NCI-H2196 (cell line): ENCODE measurements at regions not wholly inside any gene's neighbourhood (a gene's known extent, or its start where the extent isn't known, plus 50 kb on each side); places are given as distances from the start of the nearest gene placed in this dataset.

Source experiments
- DNase-seq: peaks from one replicate; lab custom pipeline; 2025; ENCODE audit not compliant: unreplicated experiment; lab: John Stamatoyannopoulos, UW

GRCh38 chr12:45666816-45667215, 62.7 kb upstream of the ARID2 start:
- no peak for DNase-seq

- DNase-seq, result no peak
Observed at GRCh38 chr12:45667761-45668160, 61.7 kb upstream of the ARID2 start.

- DNase-seq, result no peak
Observed at GRCh38 chr12:45668641-45669040, 60.9 kb upstream of the ARID2 start.

GRCh38 chr12:45669093-45669492, 60.4 kb upstream of the ARID2 start:
- no peak for DNase-seq

- DNase-seq, result no peak
Observed at GRCh38 chr12:45669792-45670191, 59.7 kb upstream of the ARID2 start.

- DNase-seq, result no peak
Observed at GRCh38 chr12:45670346-45671065, 59.0 kb upstream of the ARID2 start.

- no peak for DNase-seq
Observed at GRCh38 chr12:45671254-45671653, 58.3 kb upstream of the ARID2 start.

- peak; percentile 41 for DNase-seq
Observed at GRCh38 chr12:45674181-45674977, 55.1 kb upstream of the ARID2 start.

- DNase-seq, result no peak
Observed at GRCh38 chr12:45675534-45675933, 54.0 kb upstream of the ARID2 start.
